Suprapubic skin (tissue), 4 donors: ENCODE measurements at regions not wholly inside any gene's neighbourhood (a gene's known extent, or its start where the extent isn't known, plus 50 kb on each side); places are given as distances from the start of the nearest gene placed in this dataset.

Experiments used
- DNase-seq, 2 donors: peaks; one replicate each; pipeline ENCODE4 v3.0.0-alpha.2; 2019; ENCODE audit warnings: low spot score in 2 of 2
- H3K27ac ChIP-seq: fragments of 200-600 bp; sonication (generic); one replicate; pipeline ENCODE4 v1.5.1; 2019
- H3K27me3 ChIP-seq: fragments of 200-600 bp; sonication (generic); one replicate; pipeline ENCODE4 v1.5.1; 2019
- H3K36me3 ChIP-seq: fragments of 200-600 bp; sonication (generic); one replicate; pipeline ENCODE4 v1.5.1; 2019
- H3K4me1 ChIP-seq: fragments of 200-600 bp; sonication (generic); one replicate; pipeline ENCODE4 v1.5.1; 2019
- H3K4me3 ChIP-seq: fragments of 200-600 bp; sonication (generic); one replicate; pipeline ENCODE4 v1.5.1; 2019; ENCODE audit warnings: mild to moderate bottlenecking
- H3K9me3 ChIP-seq: fragments of 200-600 bp; sonication (generic); one replicate; pipeline ENCODE4 v1.5.1; 2019
- CTCF ChIP-seq, 2 donors: fragments of 200-600 bp in 1 of 2; fragments of 450-650 bp in 1 of 2; sonication (generic) in 1 of 2; IDR thresholded peaks; one replicate each; pipeline ENCODE4 v1.5.1; 2016 to 2019; ENCODE audit warnings: antibody characterized with exemption in 2 of 2, mild to moderate bottlenecking in 1 of 2, moderate library complexity in 1 of 2
- EP300 ChIP-seq: sonication (generic); formaldehyde crosslinking; IDR thresholded peaks from one replicate; pipeline ENCODE4 v1.6.1; 2017; ENCODE audit warnings: antibody characterized with exemption
- POLR2A ChIP-seq, 2 donors: fragments of 450-650 bp; IDR thresholded peaks; one replicate each; pipeline ENCODE4 v1.6.1; 2017; ENCODE audit warnings: antibody characterized with exemption in 2 of 2, mild to moderate bottlenecking in 2 of 2, moderate library complexity in 2 of 2
- POLR2AphosphoS5 ChIP-seq, 3 donors: sonication (generic); formaldehyde crosslinking; IDR thresholded peaks; one replicate each; pipeline ENCODE4 v1.6.1; 2017; ENCODE audit warnings: antibody characterized with exemption in 3 of 3
- WGBS: methylation state at CpG from one replicate; pipeline ENCODE4 v1.1.5; 2018; 5-methylcytosine and 5-hydroxymethylcytosine counted together

- H3K4me1 ChIP-seq, result no peaks in the 10 kb centered on the region
- no peaks in the 10 kb centered on the region for H3K27me3 ChIP-seq
- no peak for DNase-seq
- H3K4me3 ChIP-seq, result no peak overlapping the region
- H3K9me3 ChIP-seq, result no peaks in the 10 kb centered on the region
- no peak overlapping the region for H3K27ac ChIP-seq
- TF ChIP-seq EP300, result no peak
- no peak for TF ChIP-seq CTCF (IDR thresholded peaks at IDR 0.05)
- no peak for TF ChIP-seq POLR2AphosphoS5 (IDR thresholded peaks at IDR 0.05)
- no peak for TF ChIP-seq POLR2A (IDR thresholded peaks at IDR 0.05)
- no peaks in the 10 kb centered on the region for H3K36me3 ChIP-seq
Observed at GRCh38 chr3:35974872-35975271, 335.5 kb downstream of the ARPP21 start.

- H3K4me1 ChIP-seq, result no peaks in the 10 kb centered on the region
- H3K27ac ChIP-seq, result no peak overlapping the region
- H3K27me3 ChIP-seq, result no peaks in the 10 kb centered on the region
- H3K9me3 ChIP-seq, result no peaks in the 10 kb centered on the region
- no peak for DNase-seq
- TF ChIP-seq POLR2AphosphoS5 (IDR thresholded peaks at IDR 0.05) (no peak), EP300 (no peak), POLR2A (IDR thresholded peaks at IDR 0.05) (no peak), CTCF (IDR thresholded peaks at IDR 0.05) (no peak)
- H3K4me3 ChIP-seq, result no peak overlapping the region
- H3K36me3 ChIP-seq, result no peaks in the 10 kb centered on the region
Observed at GRCh38 chr3:35986161-35986560, 346.8 kb downstream of the ARPP21 start.

- Histone ChIP-seq H3K4me1 (no peaks in the 10 kb centered on the region), H3K27ac (no peak overlapping the region), H3K27me3 (no peaks in the 10 kb centered on the region), H3K9me3 (no peaks in the 10 kb centered on the region), H3K36me3 (no peaks in the 10 kb centered on the region), H3K4me3 (no peak overlapping the region)
- no peak for TF ChIP-seq POLR2A (IDR thresholded peaks at IDR 0.05)
- TF ChIP-seq EP300, result no peak
- TF ChIP-seq POLR2AphosphoS5 (IDR thresholded peaks at IDR 0.05), result no peak
- TF ChIP-seq CTCF (IDR thresholded peaks at IDR 0.05), result no peak
- no peak for DNase-seq
Observed at GRCh38 chr3:35987386-35987785, 348.1 kb downstream of the ARPP21 start.

GRCh38 chr3:35992041-35992440, 352.7 kb downstream of the ARPP21 start:
- Histone ChIP-seq H3K27me3 (no peaks in the 10 kb centered on the region), H3K36me3 (no peaks in the 10 kb centered on the region), H3K4me1 (no peaks in the 10 kb centered on the region), H3K9me3 (no peaks in the 10 kb centered on the region), H3K27ac (no peak overlapping the region), H3K4me3 (no peak overlapping the region)
- no peak for TF ChIP-seq POLR2A (IDR thresholded peaks at IDR 0.05)
- TF ChIP-seq EP300, result no peak
- TF ChIP-seq CTCF (IDR thresholded peaks at IDR 0.05), result no peak
- no peak for TF ChIP-seq POLR2AphosphoS5 (IDR thresholded peaks at IDR 0.05)
- WGBS, result 71% methylated on average over 2 of the region's 2 CpGs
- DNase-seq, result no peak

GRCh38 chr3:36011791-36012190, 368.5 kb upstream of the STAC start:
- Histone ChIP-seq H3K27ac (no peak overlapping the region), H3K9me3 (peaks cover 5% of the 10 kb centered on the region), H3K36me3 (no peaks in the 10 kb centered on the region), H3K4me1 (no peaks in the 10 kb centered on the region), H3K27me3 (no peaks in the 10 kb centered on the region), H3K4me3 (no peak overlapping the region)
- no peak for DNase-seq
- WGBS, result 51% methylated on average over 2 of the region's 2 CpGs
- TF ChIP-seq POLR2A (IDR thresholded peaks at IDR 0.05), result no peak
- no peak for TF ChIP-seq EP300
- no peak for TF ChIP-seq CTCF (IDR thresholded peaks at IDR 0.05)
- TF ChIP-seq POLR2AphosphoS5 (IDR thresholded peaks at IDR 0.05), result no peak
